CD14-positive monocyte (primary cell): ENCODE measurements at regions not wholly inside any gene's neighbourhood (a gene's known extent, or its start where the extent isn't known, plus 50 kb on each side); places are given as distances from the start of the nearest gene placed in this dataset.

Experiments
- DNase-seq, 3 donors: peaks; one replicate each; pipeline ENCODE4 v3.0.0-alpha.2; 2011 to 2022
- H2AFZ ChIP-seq: 2 replicates; pipeline ENCODE4 v1.6.0; 2012; ENCODE audit warnings: mild to moderate bottlenecking, low read depth, low read length, inconsistent platforms; ENCODE audit not compliant: insufficient read depth, poor library complexity, severe bottlenecking
- H3K27ac ChIP-seq, 2 donors: 1 replicate in 1 of 2; 2 replicates in 1 of 2; pipeline ENCODE4 v1.5.1; 2012 to 2013; ENCODE audit warnings: low read length in 2 of 2, control low read depth in 1 of 2, inconsistent platforms in 1 of 2, low read depth in 1 of 2, mild to moderate bottlenecking in 1 of 2
- H3K27me3 ChIP-seq, 2 donors: one replicate each; pipeline versions ENCODE4 v1.6.0 to v1.6.1; 2011 to 2013; ENCODE audit warnings: low read length in 2 of 2; ENCODE audit not compliant: control insufficient read depth in 2 of 2, insufficient read depth in 2 of 2
- H3K36me3 ChIP-seq, 2 donors: replicated peaks in 1 of 2; 1 replicate in 1 of 2; 2 replicates in 1 of 2; pipeline versions ENCODE4 v1.5.1 to v1.6.1; 2012 to 2013; ENCODE audit warnings: low read length in 2 of 2, control low read depth in 1 of 2, inconsistent platforms in 1 of 2, mild to moderate bottlenecking in 1 of 2; ENCODE audit not compliant: insufficient read depth in 2 of 2, control insufficient read depth in 1 of 2
- H3K4me1 ChIP-seq, 2 donors: 1 replicate in 1 of 2; 2 replicates in 1 of 2; pipeline versions ENCODE4 v1.5.1 to v1.6.1; 2012 to 2013; ENCODE audit warnings: low read length in 2 of 2, control low read depth in 1 of 2, inconsistent platforms in 1 of 2, mild to moderate bottlenecking in 1 of 2, moderate library complexity in 1 of 2; ENCODE audit not compliant: insufficient read depth in 2 of 2, control insufficient read depth in 1 of 2
- H3K4me2 ChIP-seq: replicated peaks from 2 replicates; pipeline ENCODE3; 2012; ENCODE audit warnings: low read length, moderate library complexity, mild to moderate bottlenecking; ENCODE audit not compliant: poor library complexity, severe bottlenecking; ENCODE audit errors: extremely low read depth
- H3K4me3 ChIP-seq, 3 experiments: fragments of 200-600 bp in 1 of 3; sonication (generic) in 1 of 3; replicated peaks in 1 of 3; 1 replicate in 2 of 3; 2 replicates in 1 of 3; pipeline ENCODE4 v1.5.1; 2011 to 2013; ENCODE audit warnings: low read length in 3 of 3, mild to moderate bottlenecking in 3 of 3, control low read depth in 2 of 3, low read depth in 2 of 3, inconsistent platforms in 1 of 3, moderate library complexity in 1 of 3
- H3K79me2 ChIP-seq: 2 replicates; pipeline ENCODE4 v1.6.0; 2012; ENCODE audit warnings: mild to moderate bottlenecking, control low read depth, inconsistent platforms, low read length, moderate library complexity; ENCODE audit not compliant: insufficient read depth
- H3K9ac ChIP-seq: 2 replicates; pipeline ENCODE4 v1.6.0; 2017; ENCODE audit warnings: low read length, mild to moderate bottlenecking; ENCODE audit not compliant: insufficient read depth, poor library complexity, severe bottlenecking
- H3K9me3 ChIP-seq, 2 donors: replicated peaks in 1 of 2; 1 replicate in 1 of 2; 2 replicates in 1 of 2; pipeline versions ENCODE4 v1.5.1 to v1.6.1; 2012 to 2013; ENCODE audit warnings: low read length in 2 of 2, control low read depth in 1 of 2; ENCODE audit not compliant: control insufficient read depth in 1 of 2, insufficient read depth in 1 of 2
- H4K20me1 ChIP-seq: 2 replicates; pipeline ENCODE4 v1.6.0; 2012; ENCODE audit warnings: mild to moderate bottlenecking, low read length, control low read depth, moderate library complexity; ENCODE audit not compliant: insufficient read depth
- H3K27ac Mint-ChIP-seq, 7 donors: one replicate each; pipeline ENCODE4 v1.8.0; 2020; ENCODE audit warnings: mild to moderate bottlenecking in 7 of 7, mixed read lengths in 7 of 7, moderate library complexity in 6 of 7, inconsistent platforms in 2 of 7
- H3K27me3 Mint-ChIP-seq, 3 donors: one replicate each; pipeline ENCODE4 v1.8.0; 2021 to 2022; ENCODE audit warnings: low read depth in 3 of 3, mild to moderate bottlenecking in 3 of 3, mixed read lengths in 3 of 3, moderate library complexity in 3 of 3, inconsistent platforms in 1 of 3
- H3K36me3 Mint-ChIP-seq, 2 donors: one replicate each; pipeline ENCODE4 v1.8.0; 2020; ENCODE audit warnings: mixed read lengths in 2 of 2, inconsistent platforms in 1 of 2, mild to moderate bottlenecking in 1 of 2
- H3K4me1 Mint-ChIP-seq: one replicate; pipeline ENCODE4 v1.8.0; 2020; ENCODE audit warnings: mild to moderate bottlenecking, mixed read lengths
- H3K4me3 Mint-ChIP-seq, 2 donors: one replicate each; pipeline ENCODE4 v1.8.0; 2020; ENCODE audit warnings: mild to moderate bottlenecking in 2 of 2, mixed read lengths in 2 of 2, moderate library complexity in 1 of 2
- H3K9me3 Mint-ChIP-seq, 7 donors: one replicate each; pipeline ENCODE4 v1.8.0; 2020 to 2022; ENCODE audit warnings: mixed read lengths in 7 of 7, mild to moderate bottlenecking in 6 of 7, moderate library complexity in 6 of 7, inconsistent platforms in 2 of 7
- WGBS: methylation state at CpG from one replicate; pipeline ENCODE4 v1.1.5; 2013; ENCODE audit warnings: missing lambda C conversion rate; ENCODE audit not compliant: insufficient coverage; 5-methylcytosine and 5-hydroxymethylcytosine counted together
- intact Hi-C, 2 donors: fragments of 100-400 bp; cut with micrococcal nuclease; formaldehyde crosslinking; loops; one replicate each; pipeline versions ENCODE4 v1.15.0 to v1.15.1; 2023
- TF ChIP-seq, protein P1 (sequence below): fragments of 200-600 bp; IDR thresholded peaks from one replicate; pipeline ENCODE4 v1.8.0; 2022; ENCODE audit warnings: antibody characterized with exemption, mild to moderate bottlenecking

DNA sequence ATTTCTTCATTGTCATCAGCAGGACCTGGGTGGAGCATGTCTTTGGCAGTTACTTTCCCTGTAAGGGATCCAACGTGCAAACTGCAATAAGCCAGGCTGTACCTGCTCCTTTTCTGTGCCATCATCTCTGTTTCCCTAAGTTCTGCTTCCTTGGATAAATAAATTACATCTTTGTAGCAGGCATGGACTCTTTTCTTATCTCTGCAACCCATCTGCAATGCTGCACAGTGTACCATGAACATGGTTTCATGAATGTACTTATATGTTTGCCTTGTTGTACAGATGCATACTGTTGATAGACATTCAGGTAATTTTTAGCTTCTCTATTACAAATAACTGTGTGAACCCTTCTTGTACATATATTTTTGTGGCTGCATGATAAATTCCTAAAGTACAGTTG lies 616.7 kb upstream of the PIK3C3 start:
- Mint-ChIP-seq H3K27me3 (no peaks in the 10 kb centered on the region), H3K27ac (no peak overlapping the region), H3K9me3 (peaks cover 0 to 5% (median 0%) of the 10 kb centered on the region in 7 donors), H3K36me3 (no peaks in the 10 kb centered on the region), H3K4me3 (no peak overlapping the region), H3K4me1 (no peaks in the 10 kb centered on the region)
- no peaks in the 10 kb centered on the region for H3K4me1 ChIP-seq
- no peak overlapping the region for H3K9ac ChIP-seq
- no peaks in the 10 kb centered on the region for H3K27me3 ChIP-seq
- H3K27ac ChIP-seq, result no peak overlapping the region
- TF ChIP-seq, protein P1, sequence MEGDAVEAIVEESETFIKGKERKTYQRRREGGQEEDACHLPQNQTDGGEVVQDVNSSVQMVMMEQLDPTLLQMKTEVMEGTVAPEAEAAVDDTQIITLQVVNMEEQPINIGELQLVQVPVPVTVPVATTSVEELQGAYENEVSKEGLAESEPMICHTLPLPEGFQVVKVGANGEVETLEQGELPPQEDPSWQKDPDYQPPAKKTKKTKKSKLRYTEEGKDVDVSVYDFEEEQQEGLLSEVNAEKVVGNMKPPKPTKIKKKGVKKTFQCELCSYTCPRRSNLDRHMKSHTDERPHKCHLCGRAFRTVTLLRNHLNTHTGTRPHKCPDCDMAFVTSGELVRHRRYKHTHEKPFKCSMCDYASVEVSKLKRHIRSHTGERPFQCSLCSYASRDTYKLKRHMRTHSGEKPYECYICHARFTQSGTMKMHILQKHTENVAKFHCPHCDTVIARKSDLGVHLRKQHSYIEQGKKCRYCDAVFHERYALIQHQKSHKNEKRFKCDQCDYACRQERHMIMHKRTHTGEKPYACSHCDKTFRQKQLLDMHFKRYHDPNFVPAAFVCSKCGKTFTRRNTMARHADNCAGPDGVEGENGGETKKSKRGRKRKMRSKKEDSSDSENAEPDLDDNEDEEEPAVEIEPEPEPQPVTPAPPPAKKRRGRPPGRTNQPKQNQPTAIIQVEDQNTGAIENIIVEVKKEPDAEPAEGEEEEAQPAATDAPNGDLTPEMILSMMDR, result no peak
- 67% methylated on average over 1 of the region's 1 CpG for WGBS
- no peak for DNase-seq
- H4K20me1 ChIP-seq, result no peaks in the 10 kb centered on the region
- H3K36me3 ChIP-seq, result no peaks in the 10 kb centered on the region
- no peak overlapping the region for H3K4me3 ChIP-seq
- H3K9me3 ChIP-seq, result no peaks in the 10 kb centered on the region
- intact Hi-C loops, result no loop called here
- no peaks in the 10 kb centered on the region for H3K79me2 ChIP-seq
- H2AFZ ChIP-seq, result no peak overlapping the region
- no peak overlapping the region for H3K4me2 ChIP-seq

DNA sequence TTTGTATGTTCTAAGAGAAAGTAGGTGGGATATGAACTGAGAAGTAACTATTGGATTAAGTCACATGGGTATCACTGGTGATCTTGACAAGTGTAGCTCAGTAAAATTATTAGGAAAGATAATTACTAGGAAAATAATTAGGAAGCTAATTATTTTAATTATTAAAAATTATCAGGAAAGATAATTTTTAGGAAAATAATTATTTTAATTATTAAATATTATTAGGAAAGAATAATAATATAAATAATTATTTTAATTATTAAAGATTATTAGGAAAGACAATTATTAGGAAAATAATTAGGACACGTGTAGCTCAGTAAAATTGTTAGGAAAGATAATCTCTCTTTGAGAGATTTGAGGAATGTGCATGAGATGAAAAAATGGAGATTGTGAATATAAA lies 623.4 kb upstream of the PIK3C3 start:
- no peak overlapping the region for H3K27ac Mint-ChIP-seq
- TF ChIP-seq, protein P1, result no peak
- H3K36me3 Mint-ChIP-seq, result no peaks in the 10 kb centered on the region

More for the DNA sequence above, 623.4 kb upstream of the PIK3C3 start:
- Histone ChIP-seq H3K36me3 (no peaks in the 10 kb centered on the region), H3K4me3 (no peak overlapping the region), H3K27me3 (no peaks in the 10 kb centered on the region), H3K9ac (no peak overlapping the region), H3K9me3 (peaks cover 0 to 8% of the 10 kb centered on the region in 2 donors), H4K20me1 (no peaks in the 10 kb centered on the region), H2AFZ (no peak overlapping the region), H3K4me1 (no peaks in the 10 kb centered on the region), H3K79me2 (no peaks in the 10 kb centered on the region), H3K27ac (no peak overlapping the region), H3K4me2 (no peak overlapping the region)
- Mint-ChIP-seq H3K9me3 (peaks cover 0 to 7% (median 3%) of the 10 kb centered on the region in 7 donors), H3K27me3 (no peaks in the 10 kb centered on the region), H3K4me3 (no peak overlapping the region), H3K4me1 (no peaks in the 10 kb centered on the region)
- no CpG with 5 or more reads among the region's 1 CpG for WGBS
- DNase-seq, result no peak
- intact Hi-C loops, result no loop called here
